GM12878 (cell line): ENCODE measurements at regions not wholly inside any gene's neighbourhood (a gene's known extent, or its start where the extent isn't known, plus 50 kb on each side); places are given as distances from the start of the nearest gene placed in this dataset.

Experiments used
- ATAC-seq: fragments of 200-7000 bp; cut with Tn5 transposase; 3 replicates; pipeline ENCODE4 v1.9.1; 2020; ENCODE audit warnings: mild to moderate bottlenecking, moderate library complexity
- BruUV-seq: library from RNA; stranded (reverse); fragments of 400-500 nt; replicated peaks from 2 replicates; lab custom pipeline; 2021; lab: Mats Ljungman, UMichigan
- CTCF ChIA-PET: fragments of 300-600 bp; sonication (Branson Sonifier 250); formaldehyde crosslinking; extraction: SDS; loops from one replicate; lab custom pipeline; 2021; ENCODE audit warnings: inconsistent platforms; lab: Yijun Ruan, JAX
- POLR2A ChIA-PET: fragments of 350-600 bp; formaldehyde crosslinking; extraction: SDS; loops from one replicate; lab custom pipeline; 2021; ENCODE audit warnings: inconsistent platforms; lab: Charles Lee
- RAD21 ChIA-PET: fragments of 300-600 bp; sonication (Branson Sonifier 250); formaldehyde crosslinking; loops from one replicate; lab custom pipeline; 2023; ENCODE audit warnings: antibody characterized with exemption; ENCODE audit not compliant: unreplicated experiment; lab: Charles Lee
- SMC1A ChIA-PET: fragments of 300-600 bp; sonication (Branson Sonifier 250); formaldehyde crosslinking; loops from one replicate; lab custom pipeline; 2023; ENCODE audit not compliant: unreplicated experiment, uncharacterized antibody; lab: Charles Lee
- DNase-seq: peaks from one replicate; pipeline ENCODE4 v3.0.0-alpha.2; 2011; ENCODE audit warnings: low read depth, low spot score
- FAIRE-seq: peaks from 3 replicates; lab custom pipeline; 2011; peaks lifted over from hg19 to GRCh38; lab: Jason Lieb, UNC
- H2AFZ ChIP-seq: 2 replicates; pipeline ENCODE4 v1.6.0; 2011; ENCODE audit warnings: low read depth, low read length, control low read depth; ENCODE audit not compliant: control insufficient read depth
- H3K27ac ChIP-seq: 2 replicates; pipeline ENCODE4 v1.5.1; 2011; ENCODE audit warnings: control low read depth; ENCODE audit not compliant: control insufficient read depth, insufficient read depth
- H3K27me3 ChIP-seq, 2 experiments: replicated peaks in 1 of 2; 2 replicates each; pipeline versions ENCODE4 v1.6.0 to v1.6.1; 2011; ENCODE audit warnings: low read length in 1 of 2; ENCODE audit not compliant: control insufficient read depth in 2 of 2, insufficient read depth in 2 of 2
- H3K36me3 ChIP-seq, 2 experiments: 2 replicates each; pipeline ENCODE4 v1.5.1; 2011; ENCODE audit warnings: low read length in 1 of 2; ENCODE audit not compliant: control insufficient read depth in 2 of 2, insufficient read depth in 2 of 2
- H3K4me1 ChIP-seq: 2 replicates; pipeline ENCODE4 v1.6.1; 2011; ENCODE audit warnings: mild to moderate bottlenecking, low read length, moderate library complexity, mixed read lengths; ENCODE audit not compliant: control insufficient read depth, insufficient read depth
- H3K4me2 ChIP-seq: 2 replicates; pipeline ENCODE4 v1.6.0; 2011; ENCODE audit warnings: control low read depth; ENCODE audit not compliant: control insufficient read depth, insufficient read depth
- H3K4me3 ChIP-seq: fragments of 200-600 bp; sonication (generic); 2 replicates; pipeline ENCODE4 v1.5.1; 2016
- H3K79me2 ChIP-seq: 2 replicates; pipeline ENCODE4 v1.6.0; 2011; ENCODE audit warnings: low read length; ENCODE audit not compliant: control insufficient read depth, insufficient read depth
- H3K9ac ChIP-seq: 2 replicates; pipeline ENCODE4 v1.8.0; 2011; ENCODE audit warnings: low read length, control low read depth, mixed read lengths; ENCODE audit not compliant: control insufficient read depth, insufficient read depth
- H3K9me3 ChIP-seq: replicated peaks from 3 replicates; pipeline ENCODE4 v1.5.1; 2011; ENCODE audit warnings: mild to moderate bottlenecking, low read length; ENCODE audit not compliant: control insufficient read depth, insufficient read depth
- H4K20me1 ChIP-seq: 2 replicates; pipeline ENCODE4 v1.6.0; 2011; ENCODE audit not compliant: control insufficient read depth, insufficient read depth
- ATF2 ChIP-seq: IDR thresholded peaks from 2 replicates; pipeline ENCODE4 v1.6.1; 2012; ENCODE audit warnings: low read length, inconsistent platforms
- ATF7 ChIP-seq: fragments of 450-650 bp; IDR thresholded peaks from 2 replicates; pipeline ENCODE4 v1.6.1; 2016; ENCODE audit warnings: low read depth, mild to moderate bottlenecking
- IRF3 ChIP-seq: fragments of 450-650 bp; IDR thresholded peaks from 2 replicates; pipeline ENCODE4 v1.6.1; 2014; ENCODE audit warnings: mild to moderate bottlenecking
- JUNB ChIP-seq: IDR thresholded peaks from 2 replicates; pipeline ENCODE4 v1.6.1; 2016; ENCODE audit warnings: antibody characterized with exemption, mild to moderate bottlenecking
- MYB ChIP-seq: fragments of 150-350 bp; IDR thresholded peaks from 2 replicates; pipeline ENCODE4 v1.6.1; 2014; ENCODE audit warnings: mild to moderate bottlenecking, low read depth, low read length, borderline replicate concordance
- PKNOX1 ChIP-seq: fragments of 450-650 bp; IDR thresholded peaks from 2 replicates; pipeline ENCODE4 v1.6.1; 2016; ENCODE audit warnings: mild to moderate bottlenecking
- PRDM15 ChIP-seq: fragments of 450-650 bp; formaldehyde crosslinking; IDR thresholded peaks from 2 replicates; pipeline ENCODE4 v1.4.0; 2020; ENCODE audit warnings: mild to moderate bottlenecking, moderate library complexity
- RB1 ChIP-seq: fragments of 450-650 bp; formaldehyde crosslinking; IDR thresholded peaks from 2 replicates; pipeline ENCODE4 v1.6.1; 2017; ENCODE audit warnings: mild to moderate bottlenecking, borderline replicate concordance
- RELA ChIP-seq: fragments of 450-650 bp; IDR thresholded peaks from 2 replicates; pipeline ENCODE4 v1.8.0; 2014; ENCODE audit warnings: borderline replicate concordance; ENCODE audit not compliant: partially characterized antibody
- RFX5 ChIP-seq: IDR thresholded peaks from 2 replicates; pipeline ENCODE4 v1.6.1; 2011; ENCODE audit warnings: low read depth, low read length, improper control_type of control experiment
- SREBF1 ChIP-seq: IDR thresholded peaks from 2 replicates; pipeline ENCODE4 v1.6.1; 2012; ENCODE audit warnings: mild to moderate bottlenecking, low read length
- SUZ12 ChIP-seq: fragments of 200-600 bp; sonication (generic); IDR thresholded peaks from one replicate; pipeline ENCODE4 v1.6.1; 2018; ENCODE audit warnings: antibody characterized with exemption, mild to moderate bottlenecking; ENCODE audit not compliant: unreplicated experiment
- TBL1XR1 ChIP-seq: IDR thresholded peaks from 2 replicates; pipeline ENCODE4 v1.6.1; 2012; ENCODE audit warnings: low read depth, low read length, improper control_type of control experiment
- ZNF24 ChIP-seq: fragments of 450-650 bp; IDR thresholded peaks from 2 replicates; pipeline ENCODE4 v1.6.1; 2017; ENCODE audit warnings: antibody characterized with exemption, mild to moderate bottlenecking
- WGBS: methylation state at CpG from one replicate; pipeline ENCODE4 v1.1.6; 2016; ENCODE audit warnings: low lambda C conversion rate; ENCODE audit not compliant: insufficient replicate concordance, insufficient coverage; ENCODE audit errors: missing lambda C conversion rate; 5-methylcytosine and 5-hydroxymethylcytosine counted together
- in situ Hi-C: fragments of 300-500 bp; cut with MboI; formaldehyde crosslinking; loops from 9 replicates; pipeline ENCODE4 v1.14.3; 2018; ENCODE audit warnings: mixed read lengths
- intact Hi-C: fragments of 100-400 bp; cut with micrococcal nuclease; formaldehyde crosslinking; loops from one replicate; pipeline ENCODE4 v1.14.2; 2022; ENCODE audit not compliant: unreplicated experiment

GRCh38 chr3:4218456-4219226 lies 84.5 kb upstream of the SETMAR start:
- TF ChIP-seq RB1: no peak
- no peak for TF ChIP-seq IRF3
- TF ChIP-seq TBL1XR1: no peak
- TF ChIP-seq MYB: no peak
- no peak for TF ChIP-seq RELA
- no peak for TF ChIP-seq JUNB
- no peak for TF ChIP-seq ATF7
- no peak for TF ChIP-seq SUZ12
- no peak for TF ChIP-seq ATF2
- no peak for TF ChIP-seq ZNF24
- no peak for TF ChIP-seq RFX5
- no peak for TF ChIP-seq SREBF1
- no peak for TF ChIP-seq PRDM15
- no peak for TF ChIP-seq PKNOX1
- ChIA-PET POLR2A (interaction anchor here (0.5 kb wide), 1 partner anchor 275 kb away, joined by 3 read pairs; the partner anchor contains the start of gene ITPR1), RAD21 (no interaction called here), SMC1A (no interaction called here), CTCF (no interaction called here)
- intact Hi-C loops: no loop called here
- no peaks in the 10 kb centered on the region for H3K27me3 ChIP-seq
- H4K20me1 ChIP-seq: no peaks in the 10 kb centered on the region
- no peak overlapping the region for H3K4me2 ChIP-seq
- H3K4me3 ChIP-seq: no peak overlapping the region
- H3K4me1 ChIP-seq: no peaks in the 10 kb centered on the region
- no peak overlapping the region for H2AFZ ChIP-seq
- H3K9ac ChIP-seq: no peak overlapping the region
- H3K79me2 ChIP-seq: no peaks in the 10 kb centered on the region
- no peaks in the 10 kb centered on the region for H3K36me3 ChIP-seq
- no TSS peak for BruUV-seq
- no peaks in the 10 kb centered on the region for H3K9me3 ChIP-seq
- FAIRE-seq: no peak
- ATAC-seq: no peak
- 46% methylated on average over 10 of the region's 10 CpGs for WGBS
- H3K27ac ChIP-seq: no peak overlapping the region
- DNase-seq: no peak
- in situ Hi-C loops: no loop called here
